ENCODE measurements at regions not wholly inside any gene's neighbourhood (a gene's known extent, or its start where the extent isn't known, plus 50 kb on each side); places are given as distances from the start of the nearest gene placed in this dataset.

GRCh38 chr21:43318841-43319781 lies 107.8 kb downstream of the SIK1 start:
- Mint-ChIP-seq H3K27ac (no peak overlapping the region), H3K9me3 (no peaks in the 10 kb centered on the region), H3K4me1 (peaks cover 48% of the 10 kb centered on the region), H3K36me3 (no peaks in the 10 kb centered on the region), H3K27me3 (peaks cover 20% of the 10 kb centered on the region), H3K4me3 (no peak overlapping the region)
- peak; percentile 91 for ATAC-seq

GRCh38 chr21:43318368-43318767 lies 108.6 kb downstream of the SIK1 start:
- H3K9me3 Mint-ChIP-seq, result no peaks in the 10 kb centered on the region
- H3K27ac Mint-ChIP-seq, result no peak overlapping the region
- peaks cover 56% of the 10 kb centered on the region for H3K4me1 Mint-ChIP-seq
- ATAC-seq, result no peak
- no peak overlapping the region for H3K4me3 Mint-ChIP-seq
- peaks cover 21% of the 10 kb centered on the region for H3K27me3 Mint-ChIP-seq
- no peaks in the 10 kb centered on the region for H3K36me3 Mint-ChIP-seq

- H3K27me3 Mint-ChIP-seq, result peaks cover 21% of the 10 kb centered on the region
- peaks cover 60% of the 10 kb centered on the region for H3K4me1 Mint-ChIP-seq
- no peak overlapping the region for H3K27ac Mint-ChIP-seq
- no peaks in the 10 kb centered on the region for H3K36me3 Mint-ChIP-seq
- H3K9me3 Mint-ChIP-seq, result no peaks in the 10 kb centered on the region
- no peak for ATAC-seq
- no peak overlapping the region for H3K4me3 Mint-ChIP-seq
These were observed 109.0 kb downstream of the SIK1 start for GRCh38 chr21:43317959-43318358.

GRCh38 chr21:43317254-43317748 lies 109.6 kb downstream of the SIK1 start:
- no peak for ATAC-seq
- H3K4me3 Mint-ChIP-seq, result no peak overlapping the region
- H3K27me3 Mint-ChIP-seq, result peaks cover 21% of the 10 kb centered on the region
- H3K4me1 Mint-ChIP-seq, result peaks cover 66% of the 10 kb centered on the region
- H3K27ac Mint-ChIP-seq, result no peak overlapping the region
- H3K9me3 Mint-ChIP-seq, result no peaks in the 10 kb centered on the region
- no peaks in the 10 kb centered on the region for H3K36me3 Mint-ChIP-seq

- Mint-ChIP-seq H3K4me3 (no peak overlapping the region), H3K9me3 (no peaks in the 10 kb centered on the region), H3K4me1 (peaks cover 75% of the 10 kb centered on the region), H3K36me3 (no peaks in the 10 kb centered on the region), H3K27me3 (peaks cover 21% of the 10 kb centered on the region), H3K27ac (no peak overlapping the region)
- no peak for ATAC-seq
These were observed 110.6 kb downstream of the SIK1 start for GRCh38 chr21:43316156-43316845.

GRCh38 chr21:43315244-43316137 lies 111.4 kb downstream of the SIK1 start:
- no peak for ATAC-seq
- H3K27ac Mint-ChIP-seq, result peak overlapping the region; percentile 46
- peaks cover 69% of the 10 kb centered on the region for H3K4me1 Mint-ChIP-seq
- no peaks in the 10 kb centered on the region for H3K36me3 Mint-ChIP-seq
- H3K4me3 Mint-ChIP-seq, result no peak overlapping the region
- H3K9me3 Mint-ChIP-seq, result no peaks in the 10 kb centered on the region
- H3K27me3 Mint-ChIP-seq, result peaks cover 21% of the 10 kb centered on the region

GRCh38 chr21:43313939-43314405 lies 113.0 kb downstream of the SIK1 start:
- Mint-ChIP-seq H3K4me3 (no peak overlapping the region), H3K36me3 (no peaks in the 10 kb centered on the region), H3K27me3 (peaks cover 21% of the 10 kb centered on the region), H3K9me3 (no peaks in the 10 kb centered on the region), H3K27ac (peak overlapping the region; percentile 65), H3K4me1 (peaks cover 61% of the 10 kb centered on the region)
- peak; percentile 61 for ATAC-seq

- Mint-ChIP-seq H3K27me3 (peaks cover 21% of the 10 kb centered on the region), H3K27ac (peak overlapping the region; percentile 65), H3K4me1 (peaks cover 59% of the 10 kb centered on the region), H3K36me3 (no peaks in the 10 kb centered on the region), H3K4me3 (no peak overlapping the region), H3K9me3 (no peaks in the 10 kb centered on the region)
- no peak for ATAC-seq
These were observed 113.6 kb downstream of the SIK1 start for GRCh38 chr21:43313221-43313938.

GRCh38 chr21:43312751-43313169 lies 114.2 kb downstream of the SIK1 start:
- H3K27me3 Mint-ChIP-seq, result peaks cover 21% of the 10 kb centered on the region
- peaks cover 64% of the 10 kb centered on the region for H3K4me1 Mint-ChIP-seq
- peak; percentile 55 for ATAC-seq
- H3K36me3 Mint-ChIP-seq, result no peaks in the 10 kb centered on the region
- no peaks in the 10 kb centered on the region for H3K9me3 Mint-ChIP-seq
- peak overlapping the region; percentile 65 for H3K27ac Mint-ChIP-seq
- peak overlapping the region; percentile 25 for H3K4me3 Mint-ChIP-seq

GRCh38 chr21:43312011-43312410 lies 114.9 kb downstream of the SIK1 start:
- H3K4me3 Mint-ChIP-seq, result no peak overlapping the region
- H3K9me3 Mint-ChIP-seq, result no peaks in the 10 kb centered on the region
- peaks cover 21% of the 10 kb centered on the region for H3K27me3 Mint-ChIP-seq
- H3K27ac Mint-ChIP-seq, result no peak overlapping the region
- no peaks in the 10 kb centered on the region for H3K36me3 Mint-ChIP-seq
- ATAC-seq, result no peak
- H3K4me1 Mint-ChIP-seq, result peaks cover 72% of the 10 kb centered on the region

- H3K27me3 Mint-ChIP-seq, result peaks cover 21% of the 10 kb centered on the region
- no peaks in the 10 kb centered on the region for H3K9me3 Mint-ChIP-seq
- ATAC-seq, result no peak
- H3K27ac Mint-ChIP-seq, result no peak overlapping the region
- no peak overlapping the region for H3K4me3 Mint-ChIP-seq
- no peaks in the 10 kb centered on the region for H3K36me3 Mint-ChIP-seq
- peaks cover 78% of the 10 kb centered on the region for H3K4me1 Mint-ChIP-seq
These were observed 115.6 kb downstream of the SIK1 start for GRCh38 chr21:43311301-43311817.

GRCh38 chr21:43308815-43309283 lies 118.1 kb downstream of the SIK1 start:
- Mint-ChIP-seq H3K27me3 (peaks cover 7% of the 10 kb centered on the region), H3K4me1 (peaks cover 81% of the 10 kb centered on the region), H3K4me3 (no peak overlapping the region), H3K36me3 (no peaks in the 10 kb centered on the region), H3K27ac (peak overlapping the region; percentile 90), H3K9me3 (no peaks in the 10 kb centered on the region)
- no peak for ATAC-seq

- Mint-ChIP-seq H3K27ac (peak overlapping the region; percentile 90), H3K36me3 (no peaks in the 10 kb centered on the region), H3K4me1 (peaks cover 81% of the 10 kb centered on the region), H3K9me3 (no peaks in the 10 kb centered on the region), H3K27me3 (peaks cover 13% of the 10 kb centered on the region), H3K4me3 (no peak overlapping the region)
- ATAC-seq, result no peak
These were observed 118.7 kb downstream of the SIK1 start for GRCh38 chr21:43308101-43308814.

Data from stimulated activated memory B cell treated with anti-CD40 and anti-IgM and Interleukin-4, amounts not matched to agents 10 μg/mL and 1 μg/mL and 100 μg/mL, for 72 hours (primary cell).